ENCODE measurements at regions not wholly inside any gene's neighbourhood (a gene's known extent, or its start where the extent isn't known, plus 50 kb on each side); places are given as distances from the start of the nearest gene placed in this dataset.

DNA sequence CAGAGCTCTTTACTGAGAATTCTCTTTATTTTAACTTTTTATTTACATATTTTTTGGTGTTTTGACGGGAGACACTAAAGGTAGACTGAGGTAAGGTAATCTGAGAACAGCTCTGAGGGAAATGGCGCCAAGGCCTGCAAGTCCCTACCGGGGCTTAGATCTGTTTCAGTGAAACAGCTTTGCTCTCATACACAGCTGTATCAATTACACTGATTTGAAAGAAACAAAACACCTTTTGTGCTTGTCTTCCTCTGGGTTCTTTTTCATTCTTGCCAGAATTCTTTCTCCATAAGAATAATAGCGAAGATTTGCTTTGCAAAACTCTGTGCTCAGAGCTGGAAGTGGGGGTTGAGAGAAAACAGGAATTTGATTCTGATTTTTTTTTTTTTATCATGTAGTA, 79.5 kb upstream of the PEX5L start:
- TF ChIP-seq CTCF (conservative IDR thresholded peaks at IDR 0.05 in 1 of 2, IDR thresholded peaks at IDR 0.05 in 1 of 2; ENCODE audit: low read depth in 1 of 2, low read length in 2 of 2), result no peak
- no peak for TF ChIP-seq EZH2 (IDR thresholded peaks at IDR 0.05; ENCODE audit: low read length, missing control alignments)

Measured in fibroblast of lung (primary cell).